Immature natural killer cell (primary cell): ENCODE measurements at regions not wholly inside any gene's neighbourhood (a gene's known extent, or its start where the extent isn't known, plus 50 kb on each side); places are given as distances from the start of the nearest gene placed in this dataset.

Experiments
- DNase-seq, 3 donors: peaks; one replicate each; pipeline ENCODE4 v3.0.0; 2022; ENCODE audit warnings: mixed read lengths in 1 of 3
- H3K27ac Mint-ChIP-seq, 6 donors: one replicate each; pipeline ENCODE4 v1.8.0; 2020; ENCODE audit warnings: mixed read lengths in 6 of 6, mild to moderate bottlenecking in 5 of 6, inconsistent platforms in 4 of 6, moderate library complexity in 3 of 6
- H3K27me3 Mint-ChIP-seq, 3 donors: one replicate each; pipeline ENCODE4 v1.8.0; 2020 to 2021; ENCODE audit warnings: low read depth in 3 of 3, mild to moderate bottlenecking in 3 of 3, mixed read lengths in 3 of 3, moderate library complexity in 3 of 3, inconsistent platforms in 1 of 3
- H3K36me3 Mint-ChIP-seq, 3 donors: one replicate each; pipeline ENCODE4 v1.8.0; 2020; ENCODE audit warnings: mixed read lengths in 3 of 3, inconsistent platforms in 2 of 3, mild to moderate bottlenecking in 2 of 3
- H3K4me1 Mint-ChIP-seq, 2 donors: one replicate each; pipeline ENCODE4 v1.8.0; 2020; ENCODE audit warnings: inconsistent platforms in 2 of 2, mild to moderate bottlenecking in 2 of 2, mixed read lengths in 2 of 2, moderate library complexity in 1 of 2
- H3K4me3 Mint-ChIP-seq, 5 donors: one replicate each; pipeline ENCODE4 v1.8.0; 2020; ENCODE audit warnings: mild to moderate bottlenecking in 5 of 5, mixed read lengths in 5 of 5, inconsistent platforms in 3 of 5, moderate library complexity in 3 of 5
- H3K9me3 Mint-ChIP-seq, 6 donors: one replicate each; pipeline ENCODE4 v1.8.0; 2020; ENCODE audit warnings: mild to moderate bottlenecking in 6 of 6, mixed read lengths in 6 of 6, inconsistent platforms in 4 of 6, moderate library complexity in 3 of 6

DNA sequence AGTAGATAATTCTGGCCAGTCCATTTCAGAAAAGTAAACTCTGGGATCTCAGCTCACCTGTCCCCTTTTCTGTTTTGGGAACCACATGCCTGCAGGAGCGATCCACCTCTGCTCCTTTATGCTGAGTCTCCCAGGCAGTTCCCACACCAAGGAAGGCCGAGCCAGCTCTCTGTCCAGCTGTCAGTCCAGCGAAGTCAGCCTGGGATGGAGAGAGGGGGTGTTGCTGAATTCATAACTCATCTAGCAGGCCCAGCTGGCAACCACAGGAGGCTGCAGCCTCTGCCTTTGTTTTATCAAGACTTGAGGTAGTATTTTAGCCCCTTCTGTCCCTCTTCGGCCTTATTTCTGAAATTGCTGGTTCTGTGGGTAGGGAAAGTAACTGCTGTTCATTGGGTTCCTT lies 209.9 kb downstream of the ARL4C start:
- H3K9me3 Mint-ChIP-seq: peaks cover 0 to 1% (median 0%) of the 10 kb centered on the region in 6 donors
- peaks cover 19 to 34% (median 21%) of the 10 kb centered on the region in 3 donors for H3K27me3 Mint-ChIP-seq
- H3K36me3 Mint-ChIP-seq: peaks cover 4 to 9% (median 9%) of the 10 kb centered on the region in 3 donors
- H3K4me1 Mint-ChIP-seq: peaks cover 80 to 86% of the 10 kb centered on the region in 2 donors
- no peak overlapping the region for H3K4me3 Mint-ChIP-seq
- DNase-seq: no peak
- H3K27ac Mint-ChIP-seq: peak overlapping the region; percentile 73 to 100 (median 82)

DNA sequence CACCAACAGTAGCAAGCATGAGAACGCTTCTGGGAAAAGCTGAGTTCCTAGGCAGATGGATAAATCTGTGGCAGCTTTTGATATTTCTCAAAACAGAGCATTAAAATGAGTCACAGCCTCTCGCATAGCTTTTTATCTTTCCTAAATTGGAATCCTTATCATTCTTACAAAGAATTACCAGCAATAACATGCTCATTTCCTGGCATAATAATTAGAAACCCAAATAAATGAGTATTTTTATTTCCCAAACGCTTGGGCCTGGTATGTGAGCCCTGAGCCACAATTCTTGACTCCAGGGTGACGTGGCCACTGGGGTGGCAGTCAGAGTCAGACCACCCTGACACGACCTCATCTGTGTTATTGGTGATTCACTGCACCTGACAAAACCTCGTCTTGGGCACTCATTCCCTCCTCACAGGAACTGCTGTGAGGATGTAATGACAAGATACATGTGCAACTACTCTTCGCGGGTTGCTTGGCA lies 210.7 kb downstream of the ARL4C start:
- peaks cover 4 to 9% (median 9%) of the 10 kb centered on the region in 3 donors for H3K36me3 Mint-ChIP-seq
- H3K4me1 Mint-ChIP-seq: peaks cover 80 to 86% of the 10 kb centered on the region in 2 donors
- peaks cover 15 to 30% (median 15%) of the 10 kb centered on the region in 3 donors for H3K27me3 Mint-ChIP-seq
- DNase-seq: peak in 2 of 3 donors; percentile 19 to 60
- peaks cover 0 to 1% (median 0%) of the 10 kb centered on the region in 6 donors for H3K9me3 Mint-ChIP-seq
- H3K27ac Mint-ChIP-seq: peak overlapping the region; percentile 73 to 100 (median 82)
- peak overlapping the region in 2 of 5 donors; percentile 24 to 61 for H3K4me3 Mint-ChIP-seq

DNA sequence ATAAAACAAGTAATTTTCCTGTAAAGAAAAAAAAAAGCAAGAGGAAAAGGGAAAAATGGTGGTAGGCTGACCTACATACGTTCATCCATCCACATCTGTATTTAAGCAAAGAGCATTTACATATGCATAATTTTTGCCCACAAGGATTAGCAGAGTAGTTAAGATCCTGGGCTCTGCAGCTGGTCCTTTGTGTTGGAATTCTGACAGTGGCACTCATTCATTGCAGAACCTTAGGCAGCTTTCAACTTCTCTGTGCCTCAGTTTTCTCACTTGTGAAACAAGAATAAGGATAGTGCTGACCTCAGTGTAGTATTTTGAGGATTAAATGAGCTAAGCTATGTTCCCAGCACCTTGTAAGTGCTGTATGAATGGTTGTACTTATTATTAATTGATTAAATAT lies 211.3 kb downstream of the ARL4C start:
- Mint-ChIP-seq H3K36me3 (peaks cover 4 to 9% (median 9%) of the 10 kb centered on the region in 3 donors), H3K27ac (peak overlapping the region in 1 of 6 donors; percentile 53), H3K9me3 (peaks cover 0 to 1% (median 0%) of the 10 kb centered on the region in 6 donors), H3K4me3 (no peak overlapping the region), H3K4me1 (peaks cover 80 to 86% of the 10 kb centered on the region in 2 donors), H3K27me3 (peaks cover 9 to 25% (median 9%) of the 10 kb centered on the region in 3 donors)
- DNase-seq: no peak

DNA sequence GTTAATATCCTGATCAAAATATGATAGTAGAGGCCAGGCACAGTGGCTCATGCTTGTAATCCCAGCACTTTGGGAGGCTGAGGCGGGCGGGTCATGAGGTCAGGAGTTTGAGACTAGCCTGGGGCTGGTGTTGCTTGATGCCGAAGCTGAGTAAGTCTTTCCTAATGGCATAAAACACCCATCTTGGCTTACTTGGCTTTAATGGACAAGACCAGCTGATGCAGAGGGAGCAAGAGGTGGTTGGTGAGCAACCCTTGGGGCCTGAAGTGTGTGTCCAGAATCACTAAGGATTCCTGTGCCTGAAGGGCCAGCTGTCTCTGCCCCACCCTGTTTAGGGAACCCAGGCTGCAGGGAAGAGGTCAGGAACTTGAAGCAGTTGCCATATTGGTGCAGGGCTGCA lies 217.2 kb downstream of the ARL4C start:
- Mint-ChIP-seq H3K4me1 (peaks cover 84 to 90% of the 10 kb centered on the region in 2 donors), H3K4me3 (peak overlapping the region; percentile 19 to 73 (median 58)), H3K27me3 (peaks cover 0 to 6% (median 3%) of the 10 kb centered on the region in 3 donors), H3K27ac (peak overlapping the region; percentile 90 to 93 (median 91)), H3K36me3 (peaks cover 4 to 9% (median 7%) of the 10 kb centered on the region in 3 donors), H3K9me3 (peaks cover 0 to 5% (median 0%) of the 10 kb centered on the region in 6 donors)
- no peak for DNase-seq

DNA sequence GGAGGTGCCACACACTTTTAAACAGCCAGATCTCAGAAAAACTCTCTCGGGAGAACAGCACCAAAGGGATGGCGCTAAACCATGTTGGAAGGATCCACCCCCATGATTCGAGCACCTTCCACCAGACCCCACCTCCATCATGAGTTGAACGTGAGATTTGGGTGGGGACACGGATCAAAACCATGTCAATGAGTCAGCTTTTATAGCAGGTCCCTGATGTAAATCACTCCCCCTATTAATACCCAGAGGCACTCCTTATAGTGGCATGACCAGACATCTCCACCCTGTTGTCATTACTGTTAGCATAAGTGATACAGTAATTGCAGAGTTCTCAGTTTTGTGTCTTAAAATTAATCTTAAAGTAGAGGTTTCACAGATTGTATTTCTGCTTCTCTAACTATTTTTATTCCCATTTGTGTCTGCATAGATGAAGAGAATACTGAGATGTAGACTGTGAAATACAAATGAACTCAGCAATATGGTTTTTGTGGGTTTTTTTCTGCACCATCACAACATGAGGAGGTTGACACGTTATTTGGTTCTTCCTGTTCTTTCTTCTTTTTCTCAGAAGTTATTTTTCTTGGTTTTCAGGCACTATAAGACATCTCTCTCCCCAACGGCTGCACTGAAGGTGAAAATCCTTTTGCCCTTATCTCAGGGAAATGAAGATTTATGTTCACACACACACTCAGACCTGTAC lies 218.2 kb downstream of the ARL4C start:
- peak overlapping the region; percentile 19 to 73 (median 58) for H3K4me3 Mint-ChIP-seq
- H3K4me1 Mint-ChIP-seq: peaks cover 88 to 94% of the 10 kb centered on the region in 2 donors
- peaks cover 4 to 9% (median 4%) of the 10 kb centered on the region in 3 donors for H3K36me3 Mint-ChIP-seq
- H3K27me3 Mint-ChIP-seq: peaks cover 0 to 12% (median 3%) of the 10 kb centered on the region in 3 donors
- peaks cover 0 to 5% (median 0%) of the 10 kb centered on the region in 6 donors for H3K9me3 Mint-ChIP-seq
- peak; percentile 63 to 73 (median 71) for DNase-seq
- peak overlapping the region; percentile 90 to 93 (median 91) for H3K27ac Mint-ChIP-seq

DNA sequence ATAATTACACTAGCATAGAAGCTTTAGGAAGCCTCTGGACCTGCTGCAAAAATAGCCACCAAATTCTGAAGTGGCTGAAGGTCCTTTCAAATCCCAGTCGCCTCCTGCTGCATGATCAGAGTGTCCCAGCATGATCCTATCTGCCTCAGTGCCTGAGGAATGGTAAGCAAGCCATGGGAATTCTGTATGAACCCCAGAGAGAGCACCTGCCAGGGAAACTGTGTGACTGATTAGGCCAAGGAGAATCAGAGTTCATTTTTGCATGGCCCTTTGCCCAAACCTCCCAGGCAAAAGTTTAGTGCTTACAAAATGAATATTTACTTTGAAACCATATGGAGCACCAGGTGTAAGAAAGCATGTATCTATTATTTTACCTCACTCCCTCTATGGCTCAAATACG lies 221.4 kb downstream of the ARL4C start:
- peak overlapping the region in 4 of 5 donors; percentile 3 to 41 (median 16) for H3K4me3 Mint-ChIP-seq
- H3K4me1 Mint-ChIP-seq: peaks cover 84 to 94% of the 10 kb centered on the region in 2 donors
- peak overlapping the region in 5 of 6 donors; percentile 34 to 64 (median 58) for H3K27ac Mint-ChIP-seq

DNA sequence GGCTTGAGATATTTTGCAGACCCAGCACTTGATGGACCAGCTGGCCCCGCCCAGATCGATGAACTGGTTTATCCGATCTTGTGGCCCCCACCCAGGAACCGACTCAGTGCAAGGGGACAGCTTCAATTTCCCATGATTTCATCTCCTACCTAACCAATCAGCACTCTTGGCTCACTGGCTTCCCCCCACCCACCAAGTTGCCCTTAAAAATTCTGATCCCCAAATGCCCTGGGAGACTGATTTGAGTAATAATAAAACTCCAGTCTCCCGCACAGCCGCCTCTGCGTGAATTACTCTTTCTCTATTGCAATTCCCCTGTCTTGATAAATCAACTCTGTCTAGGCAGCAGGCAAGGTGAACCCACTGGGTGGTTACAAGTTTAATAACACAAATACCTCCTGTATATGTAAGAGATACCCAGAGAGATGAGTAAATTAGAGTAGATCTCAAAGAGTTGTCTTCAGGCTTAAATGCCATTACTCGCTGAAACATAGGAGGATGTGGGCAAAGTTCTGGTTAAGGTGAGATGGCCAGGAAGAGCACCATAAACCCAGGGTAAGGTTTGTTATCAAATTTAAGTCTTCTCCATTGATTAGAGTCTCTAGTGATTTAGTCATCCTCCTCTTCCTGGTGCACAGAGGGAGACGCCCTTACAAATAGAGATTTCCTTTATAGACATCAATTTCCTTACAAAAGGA lies 222.8 kb downstream of the ARL4C start:
- DNase-seq: peak; percentile 50 to 57 (median 51)
- peak overlapping the region; percentile 34 to 86 (median 85) for H3K4me3 Mint-ChIP-seq
- H3K9me3 Mint-ChIP-seq: no peaks in the 10 kb centered on the region
- peaks cover 82 to 92% of the 10 kb centered on the region in 2 donors for H3K4me1 Mint-ChIP-seq
- H3K36me3 Mint-ChIP-seq: no peaks in the 10 kb centered on the region
- H3K27me3 Mint-ChIP-seq: peaks cover under 1 to 6% (median 2%) of the 10 kb centered on the region in 3 donors
- peak overlapping the region; percentile 86 to 96 (median 94) for H3K27ac Mint-ChIP-seq

More for the DNA sequence above, 221.4 kb downstream of the ARL4C start:
- no peaks in the 10 kb centered on the region for H3K36me3 Mint-ChIP-seq
- peaks cover 2 to 6% (median 3%) of the 10 kb centered on the region in 3 donors for H3K27me3 Mint-ChIP-seq
- DNase-seq: no peak
- peaks cover 0 to 5% (median 0%) of the 10 kb centered on the region in 6 donors for H3K9me3 Mint-ChIP-seq

DNA sequence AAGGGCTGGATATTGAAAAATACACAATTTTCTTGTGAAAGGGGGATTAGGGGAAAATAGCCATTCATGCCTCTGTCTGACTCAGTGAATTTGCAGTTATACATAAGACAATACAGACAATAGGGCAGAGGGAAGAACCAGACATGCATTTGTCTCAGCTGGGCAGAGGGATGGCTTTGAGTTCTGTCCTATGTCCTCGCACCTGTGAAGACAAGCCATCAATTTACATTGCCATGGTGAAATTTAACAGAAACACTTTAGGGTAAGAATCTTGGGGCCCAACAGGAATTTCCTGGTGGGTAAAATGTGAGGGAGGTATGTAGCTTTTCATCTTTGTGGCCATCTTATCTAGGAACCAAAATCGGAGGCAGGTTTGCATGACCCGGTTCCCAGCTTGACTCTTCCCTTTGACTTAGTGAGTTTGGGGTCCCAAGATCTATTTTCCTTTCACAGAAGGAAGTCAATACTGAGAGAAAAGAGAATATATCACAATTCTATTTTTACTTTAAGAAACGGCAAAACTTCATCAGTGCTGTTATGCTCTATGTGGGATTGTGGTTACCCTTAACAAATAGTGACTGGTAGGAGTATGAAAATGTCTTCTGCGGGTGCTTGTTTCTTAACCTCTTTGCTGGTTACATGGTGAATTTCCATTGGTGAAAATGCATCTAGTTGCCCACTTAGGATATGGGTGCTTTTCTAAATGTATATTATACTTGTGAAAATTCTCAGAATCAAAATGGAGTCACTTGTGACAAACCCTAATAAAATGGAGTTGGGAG lies 221.8 kb downstream of the SPP2 start:
- Mint-ChIP-seq H3K27me3 (peaks cover 0 to 6% (median 2%) of the 10 kb centered on the region in 3 donors), H3K4me3 (peak overlapping the region; percentile 56 to 86 (median 64)), H3K9me3 (no peaks in the 10 kb centered on the region), H3K4me1 (peaks cover 74 to 83% of the 10 kb centered on the region in 2 donors), H3K27ac (peak overlapping the region; percentile 91 to 96 (median 95)), H3K36me3 (no peaks in the 10 kb centered on the region)
- DNase-seq: peak; percentile 59 to 63 (median 59)

DNA sequence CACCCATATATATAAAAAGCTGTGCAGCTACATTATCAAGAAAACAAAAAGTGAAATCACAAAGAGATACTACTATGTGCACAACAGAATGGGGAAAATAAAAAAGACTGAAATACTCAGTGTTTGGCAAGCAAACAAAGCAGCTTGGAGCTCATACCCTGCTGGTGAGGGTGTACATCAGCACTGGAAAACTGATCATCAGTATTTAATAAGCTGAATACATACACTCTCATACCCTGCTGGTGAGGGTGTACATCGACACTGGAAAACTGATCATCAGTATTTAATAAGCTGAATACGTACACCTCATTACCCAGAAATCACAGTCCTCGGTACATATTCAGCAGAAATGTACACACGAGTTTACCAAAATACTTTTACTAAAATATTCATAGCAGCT lies 220.8 kb downstream of the SPP2 start:
- Mint-ChIP-seq H3K36me3 (no peaks in the 10 kb centered on the region), H3K4me3 (peak overlapping the region in 1 of 5 donors; percentile 40), H3K27ac (peak overlapping the region in 3 of 6 donors; percentile 50 to 95 (median 95)), H3K4me1 (peaks cover 76 to 80% of the 10 kb centered on the region in 2 donors), H3K27me3 (peaks cover 0 to 6% (median 2%) of the 10 kb centered on the region in 3 donors), H3K9me3 (no peaks in the 10 kb centered on the region)
- DNase-seq: no peak

DNA sequence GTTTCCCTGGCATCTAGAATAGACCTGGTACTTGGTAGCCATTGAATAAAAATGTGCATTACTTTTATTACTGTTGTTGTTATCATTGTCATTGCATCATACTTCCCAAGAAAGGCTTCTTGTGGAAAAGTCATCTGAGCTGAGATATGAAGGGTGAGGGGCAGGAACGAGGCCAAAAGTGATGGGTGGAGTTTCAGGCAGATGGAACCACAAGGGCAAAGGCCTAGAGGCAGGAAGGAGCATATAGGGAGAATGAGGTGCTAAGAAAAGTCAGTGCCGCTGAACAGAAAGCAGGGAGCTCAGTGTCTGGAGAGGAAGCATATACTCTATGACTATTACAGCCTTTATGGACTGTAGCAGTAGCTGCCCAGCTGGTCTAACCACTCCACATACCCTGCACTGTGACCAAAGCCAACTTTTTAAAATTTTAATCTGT lies 219.3 kb downstream of the SPP2 start:
- Mint-ChIP-seq H3K4me1 (peaks cover 64 to 66% of the 10 kb centered on the region in 2 donors), H3K4me3 (no peak overlapping the region), H3K9me3 (no peaks in the 10 kb centered on the region), H3K27ac (peak overlapping the region in 5 of 6 donors; percentile 4 to 78 (median 7)), H3K36me3 (no peaks in the 10 kb centered on the region), H3K27me3 (peaks cover 0 to 6% (median 2%) of the 10 kb centered on the region in 3 donors)
- no peak for DNase-seq

DNA sequence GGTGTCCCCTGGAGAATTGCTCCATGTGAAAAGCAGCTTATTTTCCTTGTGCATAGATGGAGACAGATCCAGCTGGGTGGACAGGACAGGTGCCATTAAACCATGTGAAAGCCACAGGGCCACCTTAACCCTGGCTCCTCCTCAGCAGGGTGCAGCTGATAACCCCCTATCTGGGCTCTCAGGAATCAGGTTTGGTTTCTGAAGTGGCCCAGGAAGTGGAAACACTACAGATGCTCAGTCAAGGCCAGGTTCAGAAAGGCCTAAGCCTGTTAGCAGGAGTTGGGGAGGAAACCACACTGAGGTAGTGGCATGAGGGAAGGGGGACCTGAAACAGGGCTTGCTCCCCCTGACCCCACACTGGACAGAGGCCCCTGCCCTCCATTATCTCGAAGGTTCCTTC lies 217.0 kb downstream of the SPP2 start:
- peaks cover 42 to 44% of the 10 kb centered on the region in 2 donors for H3K4me1 Mint-ChIP-seq
- H3K9me3 Mint-ChIP-seq: no peaks in the 10 kb centered on the region
- H3K4me3 Mint-ChIP-seq: no peak overlapping the region
- H3K27ac Mint-ChIP-seq: peak overlapping the region in 3 of 6 donors; percentile 21 to 47 (median 28)
- no peaks in the 10 kb centered on the region for H3K36me3 Mint-ChIP-seq
- no peak for DNase-seq
- no peaks in the 10 kb centered on the region for H3K27me3 Mint-ChIP-seq

DNA sequence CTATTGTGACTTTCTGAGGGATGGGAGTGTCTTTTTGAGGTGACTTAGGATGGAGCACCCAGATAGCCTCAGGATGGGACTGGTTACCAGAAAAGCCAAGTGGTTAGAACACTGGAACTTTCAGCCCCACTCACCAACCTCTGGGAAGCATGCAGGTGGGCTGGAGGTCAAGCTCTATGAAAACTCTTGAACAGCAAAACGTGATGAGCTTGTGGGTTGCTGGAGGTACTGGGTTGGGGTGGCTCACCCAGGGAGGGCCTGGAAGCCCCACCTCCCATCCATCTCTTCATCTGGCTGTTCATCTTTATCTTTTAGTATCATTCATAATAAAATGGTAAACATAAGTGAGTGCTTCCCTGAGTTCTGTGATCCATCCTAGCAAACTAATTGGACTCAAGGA lies 216.4 kb downstream of the SPP2 start:
- no peaks in the 10 kb centered on the region for H3K27me3 Mint-ChIP-seq
- no peak for DNase-seq
- peak overlapping the region in 3 of 6 donors; percentile 21 to 47 (median 28) for H3K27ac Mint-ChIP-seq
- H3K4me3 Mint-ChIP-seq: no peak overlapping the region
- H3K36me3 Mint-ChIP-seq: peaks cover 0 to 3% (median 0%) of the 10 kb centered on the region in 3 donors
- peaks cover 36 to 38% of the 10 kb centered on the region in 2 donors for H3K4me1 Mint-ChIP-seq
- H3K9me3 Mint-ChIP-seq: no peaks in the 10 kb centered on the region

DNA sequence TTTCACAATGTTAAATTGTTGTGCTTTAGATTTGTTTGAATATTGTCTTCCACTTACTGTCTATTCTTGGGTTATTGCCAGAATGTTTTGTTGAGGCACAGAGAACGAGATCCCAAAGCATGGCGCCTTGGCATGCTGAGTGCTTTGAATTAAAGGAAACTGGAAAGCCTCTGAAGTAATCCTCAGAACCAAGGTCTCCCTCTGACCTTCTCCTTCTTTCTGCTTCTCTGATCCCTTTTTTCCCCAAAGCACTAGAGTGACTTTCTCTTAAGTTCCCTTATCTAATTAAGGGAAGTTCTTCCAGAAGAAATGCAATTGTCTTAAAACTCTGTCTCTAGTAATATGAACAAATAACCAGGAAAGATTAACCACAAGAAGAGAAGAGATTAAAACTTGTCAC lies 214.7 kb downstream of the SPP2 start:
- no peak for DNase-seq
- Mint-ChIP-seq H3K27ac (no peak overlapping the region), H3K36me3 (peaks cover 0 to 3% (median 0%) of the 10 kb centered on the region in 3 donors), H3K9me3 (no peaks in the 10 kb centered on the region), H3K4me1 (peaks cover 18 to 27% of the 10 kb centered on the region in 2 donors), H3K27me3 (peaks cover 0 to 2% (median 2%) of the 10 kb centered on the region in 3 donors), H3K4me3 (no peak overlapping the region)
